ENCODE measurements at regions not wholly inside any gene's neighbourhood (a gene's known extent, or its start where the extent isn't known, plus 50 kb on each side); places are given as distances from the start of the nearest gene placed in this dataset.

GRCh38 chr2:147538088-147538487 lies 306.7 kb upstream of the ACVR2A start:
- no peak for TF ChIP-seq EZH2phosphoT487 (IDR thresholded peaks at IDR 0.05; ENCODE audit: borderline replicate concordance, low read length)
- TF ChIP-seq EZH2 (IDR thresholded peaks at IDR 0.05; ENCODE audit: low read length, unreplicated experiment) = no peak
- TF ChIP-seq, protein P1, sequence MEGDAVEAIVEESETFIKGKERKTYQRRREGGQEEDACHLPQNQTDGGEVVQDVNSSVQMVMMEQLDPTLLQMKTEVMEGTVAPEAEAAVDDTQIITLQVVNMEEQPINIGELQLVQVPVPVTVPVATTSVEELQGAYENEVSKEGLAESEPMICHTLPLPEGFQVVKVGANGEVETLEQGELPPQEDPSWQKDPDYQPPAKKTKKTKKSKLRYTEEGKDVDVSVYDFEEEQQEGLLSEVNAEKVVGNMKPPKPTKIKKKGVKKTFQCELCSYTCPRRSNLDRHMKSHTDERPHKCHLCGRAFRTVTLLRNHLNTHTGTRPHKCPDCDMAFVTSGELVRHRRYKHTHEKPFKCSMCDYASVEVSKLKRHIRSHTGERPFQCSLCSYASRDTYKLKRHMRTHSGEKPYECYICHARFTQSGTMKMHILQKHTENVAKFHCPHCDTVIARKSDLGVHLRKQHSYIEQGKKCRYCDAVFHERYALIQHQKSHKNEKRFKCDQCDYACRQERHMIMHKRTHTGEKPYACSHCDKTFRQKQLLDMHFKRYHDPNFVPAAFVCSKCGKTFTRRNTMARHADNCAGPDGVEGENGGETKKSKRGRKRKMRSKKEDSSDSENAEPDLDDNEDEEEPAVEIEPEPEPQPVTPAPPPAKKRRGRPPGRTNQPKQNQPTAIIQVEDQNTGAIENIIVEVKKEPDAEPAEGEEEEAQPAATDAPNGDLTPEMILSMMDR (conservative IDR thresholded peaks at IDR 0.05; ENCODE audit: low read depth, low read length) = no peak

Measured in PC-3 (cell line).